ENCODE measurements at regions not wholly inside any gene's neighbourhood (a gene's known extent, or its start where the extent isn't known, plus 50 kb on each side); places are given as distances from the start of the nearest gene placed in this dataset.

DNA sequence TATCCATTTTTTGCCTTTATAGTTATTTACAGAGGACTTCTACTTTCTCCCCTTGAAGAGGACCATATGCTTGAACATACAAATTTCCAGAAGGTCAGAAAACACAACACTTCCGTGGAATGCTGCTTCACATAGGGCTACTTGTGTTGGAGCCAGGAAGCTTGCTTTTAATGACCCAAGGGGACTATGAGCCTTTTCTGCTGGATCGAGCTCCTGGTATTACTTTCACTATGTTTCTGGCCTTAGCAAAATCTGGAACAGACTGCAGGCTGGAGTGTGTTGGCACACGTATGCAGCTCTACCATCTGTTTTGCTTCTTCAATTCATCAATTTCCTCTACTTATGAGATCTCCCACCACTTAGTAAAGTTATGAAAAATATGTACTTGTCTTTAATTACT, 69.3 kb upstream of the CBLB start:
- no peak for TF ChIP-seq CTCF (IDR thresholded peaks at IDR 0.05; ENCODE audit: unreplicated experiment)
- Mint-ChIP-seq H3K27ac (ENCODE audit: unreplicated experiment) (no peak overlapping the region), H3K27me3 (ENCODE audit: unreplicated experiment) (no peaks in the 10 kb centered on the region), H3K4me3 (ENCODE audit: unreplicated experiment) (no peak overlapping the region), H3K36me3 (ENCODE audit: low read depth, unreplicated experiment) (no peaks in the 10 kb centered on the region), H3K4me1 (ENCODE audit: unreplicated experiment) (no peaks in the 10 kb centered on the region), H3K9me3 (ENCODE audit: unreplicated experiment) (no peaks in the 10 kb centered on the region)
- DNase-seq (ENCODE audit: low spot score) = no peak

DNA sequence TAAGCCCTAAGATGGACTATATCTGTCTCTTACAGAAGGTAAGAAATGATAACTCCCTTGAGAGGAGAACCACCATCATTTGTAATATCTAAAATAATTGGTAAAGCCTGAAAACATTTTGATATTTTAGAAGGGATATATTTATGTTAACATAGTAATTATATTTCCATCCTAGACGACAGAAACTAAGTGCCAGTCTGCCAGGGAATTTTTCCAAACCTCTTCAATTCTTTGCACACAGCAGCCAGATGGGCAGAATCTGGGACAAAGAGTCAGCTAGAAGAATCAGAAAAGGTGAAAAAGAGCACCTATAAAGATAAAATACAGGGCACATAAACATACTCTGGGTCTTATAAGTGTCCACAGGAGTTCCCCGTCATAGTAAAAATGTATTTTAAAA, 70.0 kb upstream of the CBLB start:
- no peaks in the 10 kb centered on the region for H3K4me1 Mint-ChIP-seq (ENCODE audit: unreplicated experiment)
- no peaks in the 10 kb centered on the region for H3K27me3 Mint-ChIP-seq (ENCODE audit: unreplicated experiment)
- no peaks in the 10 kb centered on the region for H3K9me3 Mint-ChIP-seq (ENCODE audit: unreplicated experiment)
- no peak for DNase-seq (ENCODE audit: low spot score)
- H3K4me3 Mint-ChIP-seq (ENCODE audit: unreplicated experiment) = no peak overlapping the region
- TF ChIP-seq CTCF (IDR thresholded peaks at IDR 0.05; ENCODE audit: unreplicated experiment) = no peak
- H3K27ac Mint-ChIP-seq (ENCODE audit: unreplicated experiment) = no peak overlapping the region
- no peaks in the 10 kb centered on the region for H3K36me3 Mint-ChIP-seq (ENCODE audit: low read depth, unreplicated experiment)

DNA sequence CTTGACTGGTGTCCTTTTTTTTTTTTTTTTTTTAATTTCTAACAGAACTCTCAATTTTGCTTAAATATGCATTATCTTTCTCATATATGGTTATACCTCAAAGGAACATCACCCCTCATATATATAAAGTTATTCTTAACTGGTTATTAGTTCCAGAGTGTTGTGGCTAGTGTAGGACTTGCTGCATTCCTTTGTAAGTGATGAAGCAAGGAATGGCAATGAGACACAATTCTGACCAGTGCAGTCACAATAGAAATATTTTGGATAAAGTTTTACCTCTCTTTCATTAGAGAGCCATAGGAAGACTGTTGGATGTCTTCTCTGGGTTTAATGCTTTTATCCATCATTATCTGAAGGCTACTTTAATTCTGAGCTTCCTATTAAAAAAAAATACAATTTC, 75.5 kb upstream of the CBLB start:
- TF ChIP-seq CTCF (IDR thresholded peaks at IDR 0.05; ENCODE audit: unreplicated experiment) = no peak
- H3K4me3 Mint-ChIP-seq (ENCODE audit: unreplicated experiment) = no peak overlapping the region
- no peaks in the 10 kb centered on the region for H3K4me1 Mint-ChIP-seq (ENCODE audit: unreplicated experiment)
- no peaks in the 10 kb centered on the region for H3K9me3 Mint-ChIP-seq (ENCODE audit: unreplicated experiment)
- no peak overlapping the region for H3K27ac Mint-ChIP-seq (ENCODE audit: unreplicated experiment)
- H3K27me3 Mint-ChIP-seq (ENCODE audit: unreplicated experiment) = no peaks in the 10 kb centered on the region
- DNase-seq (ENCODE audit: low spot score) = no peak
- no peaks in the 10 kb centered on the region for H3K36me3 Mint-ChIP-seq (ENCODE audit: low read depth, unreplicated experiment)

- DNase-seq (ENCODE audit: low spot score) = no peak
- TF ChIP-seq CTCF (IDR thresholded peaks at IDR 0.05; ENCODE audit: unreplicated experiment) = no peak
- H3K27me3 Mint-ChIP-seq (ENCODE audit: unreplicated experiment) = no peaks in the 10 kb centered on the region
- no peak overlapping the region for H3K27ac Mint-ChIP-seq (ENCODE audit: unreplicated experiment)
- no peak overlapping the region for H3K4me3 Mint-ChIP-seq (ENCODE audit: unreplicated experiment)
- H3K36me3 Mint-ChIP-seq (ENCODE audit: low read depth, unreplicated experiment) = no peaks in the 10 kb centered on the region
- H3K4me1 Mint-ChIP-seq (ENCODE audit: unreplicated experiment) = no peaks in the 10 kb centered on the region
- no peaks in the 10 kb centered on the region for H3K9me3 Mint-ChIP-seq (ENCODE audit: unreplicated experiment)
Measured at GRCh38 chr3:105944721-105945120, 75.9 kb upstream of the CBLB start.

DNA sequence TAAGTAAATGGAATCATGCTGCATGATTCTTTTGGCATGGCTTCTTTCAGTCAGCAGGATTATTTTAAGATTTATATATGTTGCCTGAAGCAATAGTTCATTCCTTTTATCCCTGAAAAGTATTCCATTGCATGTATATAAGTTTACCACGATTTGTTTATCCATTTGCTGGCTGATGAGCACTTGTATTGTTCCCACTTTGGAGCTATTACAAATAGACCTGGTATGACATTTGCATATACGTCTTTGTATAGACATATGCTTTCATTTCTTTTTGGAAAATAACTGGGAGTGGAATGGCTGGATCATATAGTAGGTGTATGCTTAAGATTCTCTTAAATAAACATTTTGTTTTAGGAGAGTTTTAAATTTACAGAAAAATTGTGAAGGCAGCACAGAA, 79.3 kb upstream of the CBLB start:
- Mint-ChIP-seq H3K9me3 (ENCODE audit: unreplicated experiment) (no peaks in the 10 kb centered on the region), H3K4me1 (ENCODE audit: unreplicated experiment) (no peaks in the 10 kb centered on the region), H3K36me3 (ENCODE audit: low read depth, unreplicated experiment) (no peaks in the 10 kb centered on the region), H3K4me3 (ENCODE audit: unreplicated experiment) (no peak overlapping the region), H3K27me3 (ENCODE audit: unreplicated experiment) (no peaks in the 10 kb centered on the region), H3K27ac (ENCODE audit: unreplicated experiment) (no peak overlapping the region)
- TF ChIP-seq CTCF (IDR thresholded peaks at IDR 0.05; ENCODE audit: unreplicated experiment) = no peak
- DNase-seq (ENCODE audit: low spot score) = no peak

All from endothelial cell (in vitro differentiated cells).